GM12878 (cell line): ENCODE measurements at regions not wholly inside any gene's neighbourhood (a gene's known extent, or its start where the extent isn't known, plus 50 kb on each side); places are given as distances from the start of the nearest gene placed in this dataset.

Experiments
- CHD2 ChIP-seq: IDR thresholded peaks from 2 replicates; pipeline ENCODE4 v1.6.1; 2011; ENCODE audit warnings: low read depth, low read length, improper control_type of control experiment, borderline replicate concordance
- CHD4 ChIP-seq: fragments of 200-600 bp; sonication (generic); IDR thresholded peaks from 2 replicates; pipeline ENCODE4 v1.6.1; 2016; ENCODE audit warnings: mild to moderate bottlenecking
- ELK1 ChIP-seq: IDR thresholded peaks from 2 replicates; pipeline ENCODE4 v1.6.1; 2012; ENCODE audit warnings: low read depth, low read length, improper control_type of control experiment
- FOXK2 ChIP-seq: fragments of 450-650 bp; IDR thresholded peaks from 2 replicates; pipeline ENCODE4 v1.6.1; 2017; ENCODE audit warnings: mild to moderate bottlenecking, moderate library complexity
- JUND ChIP-seq: IDR thresholded peaks from 2 replicates; pipeline ENCODE4 v1.6.1; 2012; ENCODE audit warnings: low read depth, mild to moderate bottlenecking, low read length, improper control_type of control experiment, moderate library complexity
- MYB ChIP-seq: fragments of 150-350 bp; IDR thresholded peaks from 2 replicates; pipeline ENCODE4 v1.6.1; 2014; ENCODE audit warnings: mild to moderate bottlenecking, low read depth, low read length, borderline replicate concordance
- RAD21 ChIP-seq: IDR thresholded peaks from 2 replicates; pipeline ENCODE4 v1.6.1; 2011; ENCODE audit warnings: mild to moderate bottlenecking, low read depth, low read length, moderate library complexity; ENCODE audit not compliant: insufficient read depth
- STAT3 ChIP-seq: IDR thresholded peaks from 2 replicates; pipeline ENCODE4 v1.6.1; 2011; ENCODE audit warnings: low read depth, low read length, improper control_type of control experiment
- ZZZ3 ChIP-seq: IDR thresholded peaks from 2 replicates; pipeline ENCODE4 v1.6.1; 2011; ENCODE audit warnings: low read depth; ENCODE audit not compliant: control insufficient read depth, insufficient read length
- TF ChIP-seq, protein P1 (sequence below), 3 experiments: IDR thresholded peaks in 2 of 3; conservative IDR thresholded peaks in 1 of 3; 2 replicates each; pipeline ENCODE4 v1.5.1; 2011; ENCODE audit warnings: low read depth in 3 of 3, low read length in 3 of 3, mild to moderate bottlenecking in 3 of 3, control low read depth in 2 of 3, moderate library complexity in 2 of 3, inconsistent platforms in 1 of 3, mixed read lengths in 1 of 3; ENCODE audit not compliant: control insufficient read depth in 2 of 3, insufficient read depth in 1 of 3; ENCODE audit errors: extremely low read depth in 1 of 3
- TF ChIP-seq, protein P2 (sequence below): IDR thresholded peaks from 2 replicates; pipeline ENCODE4 v1.6.1; 2012; ENCODE audit warnings: mild to moderate bottlenecking, low read depth, low read length
- TF ChIP-seq, protein P3 (sequence below): IDR thresholded peaks from 2 replicates; pipeline ENCODE4 v1.6.1; 2012; ENCODE audit warnings: low read depth, low read length, improper control_type of control experiment

DNA sequence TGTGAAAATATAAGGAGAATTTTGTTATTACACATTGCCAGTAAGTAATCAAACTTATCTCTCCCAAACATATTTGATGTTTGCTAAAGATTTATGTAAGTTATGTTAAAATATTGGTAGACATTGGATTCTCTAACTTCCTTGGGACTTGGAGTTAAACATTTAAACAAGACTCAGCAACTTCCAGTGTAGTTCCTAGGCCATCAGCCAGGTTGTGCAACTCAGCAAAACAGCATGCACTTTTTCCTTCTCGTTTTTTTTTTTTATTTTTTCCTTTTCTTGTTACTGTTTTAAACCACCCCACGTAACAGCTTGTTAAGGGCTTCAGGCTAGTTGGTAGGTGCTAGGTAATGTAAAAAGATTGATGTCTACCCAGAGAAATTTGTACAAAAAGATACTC lies 510.4 kb downstream of the ANKRD50 start:
- TF ChIP-seq, protein P1, sequence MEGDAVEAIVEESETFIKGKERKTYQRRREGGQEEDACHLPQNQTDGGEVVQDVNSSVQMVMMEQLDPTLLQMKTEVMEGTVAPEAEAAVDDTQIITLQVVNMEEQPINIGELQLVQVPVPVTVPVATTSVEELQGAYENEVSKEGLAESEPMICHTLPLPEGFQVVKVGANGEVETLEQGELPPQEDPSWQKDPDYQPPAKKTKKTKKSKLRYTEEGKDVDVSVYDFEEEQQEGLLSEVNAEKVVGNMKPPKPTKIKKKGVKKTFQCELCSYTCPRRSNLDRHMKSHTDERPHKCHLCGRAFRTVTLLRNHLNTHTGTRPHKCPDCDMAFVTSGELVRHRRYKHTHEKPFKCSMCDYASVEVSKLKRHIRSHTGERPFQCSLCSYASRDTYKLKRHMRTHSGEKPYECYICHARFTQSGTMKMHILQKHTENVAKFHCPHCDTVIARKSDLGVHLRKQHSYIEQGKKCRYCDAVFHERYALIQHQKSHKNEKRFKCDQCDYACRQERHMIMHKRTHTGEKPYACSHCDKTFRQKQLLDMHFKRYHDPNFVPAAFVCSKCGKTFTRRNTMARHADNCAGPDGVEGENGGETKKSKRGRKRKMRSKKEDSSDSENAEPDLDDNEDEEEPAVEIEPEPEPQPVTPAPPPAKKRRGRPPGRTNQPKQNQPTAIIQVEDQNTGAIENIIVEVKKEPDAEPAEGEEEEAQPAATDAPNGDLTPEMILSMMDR (IDR thresholded peaks at IDR 0.05 in 2 of 3, conservative IDR thresholded peaks at IDR 0.05 in 1 of 3; ENCODE audit: control insufficient read depth in 2 of 3, extremely low read depth in 1 of 3, insufficient read depth in 1 of 3, low read depth in 3 of 3, low read length in 3 of 3) = no peak
- TF ChIP-seq MYB (no peak), CHD4 (no peak), STAT3 (no peak), ELK1 (no peak), FOXK2 (no peak), JUND (no peak), CHD2 (no peak), RAD21 (no peak), ZZZ3 (no peak)
- TF ChIP-seq, protein P2, sequence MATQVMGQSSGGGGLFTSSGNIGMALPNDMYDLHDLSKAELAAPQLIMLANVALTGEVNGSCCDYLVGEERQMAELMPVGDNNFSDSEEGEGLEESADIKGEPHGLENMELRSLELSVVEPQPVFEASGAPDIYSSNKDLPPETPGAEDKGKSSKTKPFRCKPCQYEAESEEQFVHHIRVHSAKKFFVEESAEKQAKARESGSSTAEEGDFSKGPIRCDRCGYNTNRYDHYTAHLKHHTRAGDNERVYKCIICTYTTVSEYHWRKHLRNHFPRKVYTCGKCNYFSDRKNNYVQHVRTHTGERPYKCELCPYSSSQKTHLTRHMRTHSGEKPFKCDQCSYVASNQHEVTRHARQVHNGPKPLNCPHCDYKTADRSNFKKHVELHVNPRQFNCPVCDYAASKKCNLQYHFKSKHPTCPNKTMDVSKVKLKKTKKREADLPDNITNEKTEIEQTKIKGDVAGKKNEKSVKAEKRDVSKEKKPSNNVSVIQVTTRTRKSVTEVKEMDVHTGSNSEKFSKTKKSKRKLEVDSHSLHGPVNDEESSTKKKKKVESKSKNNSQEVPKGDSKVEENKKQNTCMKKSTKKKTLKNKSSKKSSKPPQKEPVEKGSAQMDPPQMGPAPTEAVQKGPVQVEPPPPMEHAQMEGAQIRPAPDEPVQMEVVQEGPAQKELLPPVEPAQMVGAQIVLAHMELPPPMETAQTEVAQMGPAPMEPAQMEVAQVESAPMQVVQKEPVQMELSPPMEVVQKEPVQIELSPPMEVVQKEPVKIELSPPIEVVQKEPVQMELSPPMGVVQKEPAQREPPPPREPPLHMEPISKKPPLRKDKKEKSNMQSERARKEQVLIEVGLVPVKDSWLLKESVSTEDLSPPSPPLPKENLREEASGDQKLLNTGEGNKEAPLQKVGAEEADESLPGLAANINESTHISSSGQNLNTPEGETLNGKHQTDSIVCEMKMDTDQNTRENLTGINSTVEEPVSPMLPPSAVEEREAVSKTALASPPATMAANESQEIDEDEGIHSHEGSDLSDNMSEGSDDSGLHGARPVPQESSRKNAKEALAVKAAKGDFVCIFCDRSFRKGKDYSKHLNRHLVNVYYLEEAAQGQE = no peak
- TF ChIP-seq, protein P3, sequence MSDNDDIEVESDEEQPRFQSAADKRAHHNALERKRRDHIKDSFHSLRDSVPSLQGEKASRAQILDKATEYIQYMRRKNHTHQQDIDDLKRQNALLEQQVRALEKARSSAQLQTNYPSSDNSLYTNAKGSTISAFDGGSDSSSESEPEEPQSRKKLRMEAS = no peak
